Thymus (tissue), 11 donors: ENCODE measurements at regions not wholly inside any gene's neighbourhood (a gene's known extent, or its start where the extent isn't known, plus 50 kb on each side); places are given as distances from the start of the nearest gene placed in this dataset.
"Not testable (repeated sequence)": the region's sequence is repeated elsewhere in the genome, so short reads cannot be mapped to it uniquely, and the experiment has no call there.

Source experiments
- DNase-seq, 9 donors: peaks; one replicate each; pipeline ENCODE4 v3.0.0-alpha.2; 2013; ENCODE audit warnings: low spot score in 9 of 9, low read depth in 6 of 9, missing footprints in 1 of 9
- H3K27ac ChIP-seq, 2 donors: one replicate each; pipeline ENCODE4 v1.5.1; 2013; ENCODE audit warnings: control low read depth in 1 of 2, low read depth in 1 of 2, low read length in 1 of 2, mild to moderate bottlenecking in 1 of 2, moderate library complexity in 1 of 2
- H3K27me3 ChIP-seq, 2 donors: one replicate each; pipeline ENCODE4 v1.5.1; 2013; ENCODE audit warnings: low read length in 1 of 2; ENCODE audit not compliant: control insufficient read depth in 2 of 2, insufficient read depth in 1 of 2
- H3K36me3 ChIP-seq, 2 donors: one replicate each; pipeline ENCODE4 v1.5.1; 2013; ENCODE audit warnings: low read length in 1 of 2, mild to moderate bottlenecking in 1 of 2, moderate library complexity in 1 of 2; ENCODE audit not compliant: control insufficient read depth in 2 of 2, insufficient read depth in 2 of 2
- H3K4me1 ChIP-seq, 2 donors: one replicate each; pipeline ENCODE4 v1.5.1; 2013; ENCODE audit warnings: low read length in 2 of 2; ENCODE audit not compliant: control insufficient read depth in 2 of 2, insufficient read depth in 2 of 2
- H3K4me3 ChIP-seq, 2 donors: one replicate each; pipeline ENCODE4 v1.5.1; 2013; ENCODE audit warnings: low read length in 2 of 2, control low read depth in 1 of 2, mild to moderate bottlenecking in 1 of 2
- H3K9me3 ChIP-seq, 2 donors: one replicate each; pipeline ENCODE4 v1.5.1; 2013; ENCODE audit warnings: low read length in 1 of 2, mild to moderate bottlenecking in 1 of 2; ENCODE audit not compliant: control insufficient read depth in 2 of 2, insufficient read depth in 1 of 2
- WGBS: extraction: QIAGEN DNeasy Blood & Tissue Kit; methylation state at CpG from one replicate; pipeline ENCODE4 v1.1.7; 2013; 5-methylcytosine and 5-hydroxymethylcytosine counted together
- donor health status: healthy.

GRCh38 chr9:71302776-71303175, 181.4 kb upstream of the TRPM3 start:
- Histone ChIP-seq H3K27me3 (no peaks in the 10 kb centered on the region), H3K4me1 (no peaks in the 10 kb centered on the region), H3K9me3 (no peaks in the 10 kb centered on the region), H3K36me3 (no peaks in the 10 kb centered on the region), H3K4me3 (no peak overlapping the region), H3K27ac (no peak overlapping the region)
- DNase-seq: no peak
- WGBS: 86% methylated on average over 5 of the region's 5 CpGs

DNA sequence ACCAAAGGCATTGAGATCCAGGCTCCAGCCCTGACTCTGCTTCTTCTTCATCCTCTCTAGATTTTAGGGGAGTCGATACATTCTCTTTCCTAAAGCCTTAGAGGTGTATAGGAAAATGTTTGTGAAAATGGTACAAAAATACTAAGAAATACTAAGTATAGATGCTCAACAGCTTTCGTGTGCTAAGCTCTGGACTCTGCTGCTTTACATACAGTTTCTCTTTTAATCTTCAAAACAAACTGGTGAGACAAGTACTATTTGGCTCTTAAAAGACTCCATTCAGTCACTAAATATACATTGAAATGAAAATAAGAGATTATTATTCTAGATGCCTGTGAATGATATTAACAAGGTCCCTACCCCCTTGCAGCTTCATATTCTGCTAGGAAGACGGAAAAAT, 174.5 kb upstream of the TRPM3 start:
- H3K27ac ChIP-seq: no peak overlapping the region
- H3K27me3 ChIP-seq: no peaks in the 10 kb centered on the region
- no peaks in the 10 kb centered on the region for H3K36me3 ChIP-seq
- H3K4me1 ChIP-seq: no peaks in the 10 kb centered on the region
- DNase-seq: no peak
- no peak overlapping the region for H3K4me3 ChIP-seq
- no peaks in the 10 kb centered on the region for H3K9me3 ChIP-seq
- WGBS: 84% methylated on average over 3 of the region's 3 CpGs

DNA sequence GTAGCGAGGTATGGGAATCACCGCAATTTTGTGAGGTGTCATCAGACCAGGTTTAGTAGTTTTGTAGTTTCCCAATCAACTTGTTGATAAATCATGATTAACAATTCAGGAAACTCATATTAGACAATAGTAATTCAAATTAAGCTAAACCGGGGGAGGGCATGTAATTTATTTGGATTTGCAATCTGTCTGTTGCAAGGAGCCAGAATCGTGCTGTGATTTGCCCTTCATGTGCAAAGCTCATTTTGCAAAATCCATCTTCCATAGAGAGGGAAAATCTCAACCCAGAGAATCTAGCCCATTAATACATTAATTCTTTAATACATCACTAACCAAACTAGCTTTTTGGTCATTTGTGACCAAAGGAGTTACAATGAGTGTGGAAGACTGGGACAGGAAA, 164.7 kb upstream of the TRPM3 start:
- no peak for DNase-seq
- Histone ChIP-seq H3K4me1 (no peaks in the 10 kb centered on the region), H3K9me3 (no peaks in the 10 kb centered on the region), H3K27me3 (no peaks in the 10 kb centered on the region), H3K4me3 (no peak overlapping the region), H3K27ac (no peak overlapping the region), H3K36me3 (no peaks in the 10 kb centered on the region)
- WGBS: 98% methylated on average over 4 of the region's 4 CpGs

DNA sequence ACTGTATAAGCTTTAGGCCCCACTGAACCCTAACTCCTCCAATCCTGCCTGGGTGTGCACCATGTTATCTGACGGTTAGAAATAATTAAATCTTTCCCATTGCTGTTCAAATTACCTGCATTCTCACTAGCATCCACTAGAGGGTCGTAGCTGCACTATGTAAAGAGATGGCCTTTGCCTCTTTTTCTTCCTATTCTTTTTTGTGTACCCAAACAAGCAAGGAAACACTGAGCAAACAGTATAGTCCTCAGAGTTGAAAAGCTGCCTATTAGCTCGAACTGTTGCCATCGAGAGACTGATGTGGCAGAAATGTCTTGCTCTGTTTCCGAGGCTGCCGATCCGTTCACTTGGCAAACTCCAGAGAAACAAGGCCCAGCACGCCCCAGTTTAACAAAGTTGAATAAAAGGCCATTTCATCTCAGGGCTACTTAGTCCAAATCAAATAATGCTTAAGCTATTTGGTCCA, 163.8 kb upstream of the TRPM3 start:
- Histone ChIP-seq H3K27ac (no peak overlapping the region), H3K36me3 (no peaks in the 10 kb centered on the region), H3K27me3 (no peaks in the 10 kb centered on the region), H3K9me3 (no peaks in the 10 kb centered on the region), H3K4me1 (no peaks in the 10 kb centered on the region), H3K4me3 (no peak overlapping the region)
- 55% methylated on average over 8 of the region's 8 CpGs for WGBS
- peak; percentile 6 to 58 (median 29) for DNase-seq

- not testable (repeated sequence) for DNase-seq, H3K36me3 ChIP-seq, H3K4me3 ChIP-seq, H3K27me3 ChIP-seq, H3K27ac ChIP-seq, H3K9me3 ChIP-seq, H3K4me1 ChIP-seq
- WGBS: 93% methylated on average over 1 of the region's 2 CpGs
Observed at GRCh38 chr9:71282116-71282515, 160.7 kb upstream of the TRPM3 start.

DNA sequence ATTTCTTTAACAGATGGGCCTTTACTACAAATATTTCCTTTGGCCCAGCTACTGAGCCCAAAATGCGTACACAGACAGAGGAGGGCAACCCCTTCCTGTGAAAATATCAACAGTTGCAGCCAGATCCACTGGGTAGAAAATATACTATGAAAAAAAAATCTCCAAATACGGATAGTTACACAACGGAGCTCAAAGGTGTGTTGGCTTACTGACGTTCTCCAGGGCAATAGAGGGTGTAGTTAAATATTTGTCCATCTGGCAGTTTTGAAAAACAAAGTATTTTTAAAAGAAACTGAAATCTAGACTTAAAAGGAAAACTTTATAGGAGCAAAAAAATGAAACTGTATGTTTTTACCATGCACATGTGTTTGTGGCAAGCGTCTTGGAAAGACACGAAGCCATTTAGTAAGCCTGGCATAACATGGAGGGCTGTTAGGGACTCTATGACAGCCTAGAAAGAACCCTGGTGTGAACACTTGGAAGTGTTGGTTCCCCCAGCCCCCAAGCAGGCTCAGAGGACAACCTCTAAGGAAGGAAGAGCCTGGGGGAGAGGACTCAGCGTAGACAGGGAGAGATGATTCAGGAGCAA, 157.8 kb upstream of the TRPM3 start:
- H3K9me3 ChIP-seq: no peaks in the 10 kb centered on the region
- no peak overlapping the region for H3K27ac ChIP-seq
- H3K4me1 ChIP-seq: no peaks in the 10 kb centered on the region
- DNase-seq: no peak
- H3K36me3 ChIP-seq: no peaks in the 10 kb centered on the region
- no peaks in the 10 kb centered on the region for H3K27me3 ChIP-seq
- WGBS: 95% methylated on average over 7 of the region's 7 CpGs
- no peak overlapping the region for H3K4me3 ChIP-seq

- 93% methylated on average over 3 of the region's 3 CpGs for WGBS
Observed at GRCh38 chr9:71273613-71274012, 152.2 kb upstream of the TRPM3 start.

DNA sequence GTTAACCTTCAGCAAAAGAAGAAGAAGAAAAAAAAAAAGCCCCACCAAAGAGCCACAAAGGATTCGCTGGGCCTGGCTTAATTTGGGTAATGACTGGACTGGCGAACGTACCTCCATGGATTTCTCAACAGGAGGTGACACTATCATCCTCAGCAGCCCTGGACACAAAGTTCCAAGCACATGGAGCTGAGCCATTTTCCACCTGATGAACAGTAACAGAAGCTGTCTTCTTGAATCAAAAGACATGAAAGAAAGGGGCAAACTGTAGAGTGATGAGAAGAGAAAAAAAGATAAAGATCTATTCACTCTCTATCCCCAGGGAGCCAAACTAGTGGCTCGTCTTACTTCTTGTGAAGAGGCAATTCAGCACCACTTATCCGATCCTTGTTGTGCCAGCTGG, 150.2 kb upstream of the TRPM3 start:
- Histone ChIP-seq H3K4me3 (no peak overlapping the region), H3K9me3 (no peaks in the 10 kb centered on the region), H3K4me1 (no peaks in the 10 kb centered on the region), H3K27ac (no peak overlapping the region), H3K36me3 (no peaks in the 10 kb centered on the region), H3K27me3 (no peaks in the 10 kb centered on the region)
- DNase-seq: no peak
- WGBS: 92% methylated on average over 5 of the region's 5 CpGs

More at GRCh38 chr9:71273613-71274012, 152.2 kb upstream of the TRPM3 start:
- DNase-seq: no peak
- Histone ChIP-seq H3K4me3 (no peak overlapping the region), H3K27ac (no peak overlapping the region), H3K36me3 (no peaks in the 10 kb centered on the region), H3K27me3 (no peaks in the 10 kb centered on the region), H3K9me3 (no peaks in the 10 kb centered on the region), H3K4me1 (no peaks in the 10 kb centered on the region)

- H3K4me1 ChIP-seq: no peaks in the 10 kb centered on the region
- H3K27ac ChIP-seq: no peak overlapping the region
- no peaks in the 10 kb centered on the region for H3K36me3 ChIP-seq
- no peaks in the 10 kb centered on the region for H3K9me3 ChIP-seq
- H3K4me3 ChIP-seq: no peak overlapping the region
- H3K27me3 ChIP-seq: no peaks in the 10 kb centered on the region
- no peak for DNase-seq
Observed at GRCh38 chr9:71270554-71270953, 149.1 kb upstream of the TRPM3 start.

DNA sequence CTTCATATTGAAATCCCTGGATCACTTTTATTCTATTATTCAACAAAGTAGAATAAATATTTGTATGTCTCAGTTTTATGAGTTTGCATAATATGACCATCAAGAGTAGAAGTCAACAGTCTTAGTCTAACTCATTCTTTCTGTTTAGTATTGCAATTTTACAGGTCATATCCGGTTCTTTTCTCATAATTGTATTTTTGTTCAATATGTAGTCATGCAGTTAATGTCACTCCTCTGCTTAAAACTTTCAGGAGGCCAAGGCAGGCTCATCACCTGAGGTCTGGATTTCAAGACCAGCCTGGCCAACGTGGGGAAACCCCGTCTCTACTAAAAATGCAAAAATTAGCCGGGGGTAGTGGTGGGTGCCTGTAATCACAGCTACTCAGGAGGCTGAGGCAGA, 148.4 kb upstream of the TRPM3 start:
- Histone ChIP-seq H3K36me3 (no peaks in the 10 kb centered on the region), H3K4me1 (no peaks in the 10 kb centered on the region), H3K9me3 (no peaks in the 10 kb centered on the region), H3K4me3 (no peak overlapping the region), H3K27me3 (no peaks in the 10 kb centered on the region), H3K27ac (no peak overlapping the region)
- DNase-seq: no peak
- WGBS: 93% methylated on average over 4 of the region's 4 CpGs
